B cell (primary cell): ENCODE measurements at regions not wholly inside any gene's neighbourhood (a gene's known extent, or its start where the extent isn't known, plus 50 kb on each side); places are given as distances from the start of the nearest gene placed in this dataset.

ENCODE experiments used
- ATAC-seq: fragments of 200-7000 bp; cut with Tn5 transposase; one replicate; pipeline ENCODE4 v1.10.0; 2021; ENCODE audit warnings: low read depth, mild to moderate bottlenecking, moderate number of reproducible peaks, moderate library complexity
- CTCF ChIA-PET: fragments of 350-600 bp; sonication (Branson Sonifier 250); formaldehyde crosslinking; loops from one replicate; lab custom pipeline; 2021; ENCODE audit warnings: antibody characterized with exemption, inconsistent platforms; lab: Charles Lee
- POLR2A ChIA-PET: fragments of 350-600 bp; sonication (Branson Sonifier 250); formaldehyde crosslinking; loops from one replicate; lab custom pipeline; 2021; ENCODE audit warnings: antibody characterized with exemption; lab: Charles Lee
- DNase-seq: peaks from one replicate; pipeline ENCODE4 v3.0.0; 2013
- H2AFZ ChIP-seq: 2 replicates; pipeline ENCODE4 v1.6.1; 2012; ENCODE audit warnings: mild to moderate bottlenecking, low read depth, low read length; ENCODE audit not compliant: insufficient read depth, poor library complexity, severe bottlenecking
- H3K27ac ChIP-seq, 2 donors: 1 replicate in 1 of 2; 2 replicates in 1 of 2; pipeline ENCODE4 v1.5.1; 2012 to 2013; ENCODE audit warnings: low read length in 2 of 2, mild to moderate bottlenecking in 2 of 2, moderate library complexity in 1 of 2
- H3K27me3 ChIP-seq, 4 experiments: fragments of 200-600 bp in 1 of 4; sonication (generic) in 1 of 4; replicated peaks in 1 of 4; 1 replicate in 2 of 4; 2 replicates in 2 of 4; pipeline versions ENCODE4 v1.6.1 to v1.7.0; 2013 to 2016; ENCODE audit warnings: low read length in 3 of 4, mild to moderate bottlenecking in 2 of 4, mixed read lengths in 1 of 4, moderate library complexity in 1 of 4; ENCODE audit not compliant: insufficient read depth in 4 of 4, control insufficient read depth in 3 of 4; ENCODE audit errors: control extremely low read depth in 1 of 4
- H3K36me3 ChIP-seq, 2 experiments: replicated peaks in 1 of 2; 1 replicate in 1 of 2; 2 replicates in 1 of 2; pipeline versions ENCODE4 v1.6.1 to v1.7.1; 2013; ENCODE audit warnings: low read length in 1 of 2; ENCODE audit not compliant: insufficient read depth in 2 of 2, control insufficient read depth in 1 of 2; ENCODE audit errors: control extremely low read depth in 1 of 2, extremely low read depth in 1 of 2
- H3K4me1 ChIP-seq, 2 donors: fragments of 200-600 bp in 1 of 2; sonication (generic) in 1 of 2; 1 replicate in 1 of 2; 2 replicates in 1 of 2; pipeline versions ENCODE4 v1.5.1 to v1.6.1; 2013 to 2017; ENCODE audit warnings: low read length in 2 of 2; ENCODE audit not compliant: control insufficient read depth in 2 of 2, insufficient read depth in 2 of 2
- H3K4me2 ChIP-seq: replicated peaks from 2 replicates; pipeline ENCODE3; 2012; ENCODE audit warnings: mild to moderate bottlenecking, low read depth, low read length; ENCODE audit not compliant: poor library complexity, severe bottlenecking
- H3K4me3 ChIP-seq, 5 experiments: fragments of 200-600 bp in 1 of 5; sonication (generic) in 1 of 5; 1 replicate in 3 of 5; 2 replicates in 2 of 5; pipeline versions ENCODE4 v1.5.1 to v1.7.0; 2011 to 2016; ENCODE audit warnings: low read length in 4 of 5, mild to moderate bottlenecking in 4 of 5, low read depth in 2 of 5, control low read depth in 1 of 5, moderate library complexity in 1 of 5; ENCODE audit not compliant: insufficient read depth in 1 of 5; ENCODE audit errors: control extremely low read depth in 1 of 5, extremely low read depth in 1 of 5
- H3K79me2 ChIP-seq: fragments of 200-600 bp; sonication (generic); one replicate; pipeline ENCODE4 v1.6.0; 2016; ENCODE audit warnings: low read length; ENCODE audit not compliant: control insufficient read depth, insufficient read depth
- H3K9ac ChIP-seq: fragments of 200-600 bp; sonication (generic); 2 replicates; pipeline ENCODE4 v1.6.1; 2017; ENCODE audit warnings: mild to moderate bottlenecking, low read length, moderate library complexity
- H3K9me3 ChIP-seq, 3 donors: one replicate each; pipeline versions ENCODE4 v1.6.1 to v1.7.1; 2013; ENCODE audit warnings: low read length in 2 of 3; ENCODE audit not compliant: control insufficient read depth in 2 of 3, insufficient read depth in 1 of 3; ENCODE audit errors: control extremely low read depth in 1 of 3
- H4K20me1 ChIP-seq: 2 replicates; pipeline ENCODE4 v1.6.0; 2012; ENCODE audit warnings: mild to moderate bottlenecking, low read length; ENCODE audit not compliant: insufficient read depth, control insufficient read depth, poor library complexity, severe bottlenecking
- H3K27ac Mint-ChIP-seq: one replicate; pipeline ENCODE4 v1.8.0; 2021; ENCODE audit warnings: mixed read lengths
- H3K27me3 Mint-ChIP-seq: one replicate; pipeline ENCODE4 v1.8.0; 2021; ENCODE audit warnings: mixed read lengths
- H3K4me1 Mint-ChIP-seq: one replicate; pipeline ENCODE4 v1.8.0; 2021; ENCODE audit warnings: mixed read lengths
- H3K4me3 Mint-ChIP-seq: one replicate; pipeline ENCODE4 v1.8.0; 2021; ENCODE audit warnings: mixed read lengths
- H3K9me3 Mint-ChIP-seq: one replicate; pipeline ENCODE4 v1.8.0; 2022; ENCODE audit warnings: mixed read lengths; ENCODE audit not compliant: insufficient read depth
- CTCF ChIP-seq: fragments of 200-600 bp; IDR thresholded peaks from one replicate; pipeline ENCODE4 v1.8.0; 2022; ENCODE audit warnings: antibody characterized with exemption, mild to moderate bottlenecking
- EZH2 ChIP-seq: IDR thresholded peaks from 2 replicates; pipeline ENCODE4 v1.6.1; 2012; ENCODE audit warnings: borderline replicate concordance, low read depth, mild to moderate bottlenecking, moderate library complexity, low read length; ENCODE audit not compliant: insufficient read depth, poor library complexity, severe bottlenecking
- WGBS: methylation state at CpG from one replicate; pipeline ENCODE4 v1.1.5; 2013; ENCODE audit warnings: missing lambda C conversion rate; ENCODE audit not compliant: insufficient coverage; 5-methylcytosine and 5-hydroxymethylcytosine counted together
- intact Hi-C: fragments of 100-400 bp; cut with micrococcal nuclease; formaldehyde crosslinking; loops from one replicate; pipeline ENCODE4 v1.10.0; 2022

GRCh38 chr17:34797720-34798119 lies 163.5 kb downstream of the CCT6B start:
- Histone ChIP-seq H4K20me1 (no peaks in the 10 kb centered on the region), H3K36me3 (no peaks in the 10 kb centered on the region), H3K79me2 (no peaks in the 10 kb centered on the region), H3K27ac (no peak overlapping the region), H3K4me1 (no peaks in the 10 kb centered on the region), H3K9me3 (no peaks in the 10 kb centered on the region), H2AFZ (no peak overlapping the region), H3K27me3 (peaks cover 0 to 3% (median 0%) of the 10 kb centered on the region in 4 experiments), H3K9ac (no peak overlapping the region), H3K4me2 (no peak overlapping the region), H3K4me3 (no peak overlapping the region)
- WGBS, result 17% methylated on average over 9 of the region's 10 CpGs
- no peak overlapping the region for H3K4me3 Mint-ChIP-seq
- peaks cover 35% of the 10 kb centered on the region for H3K27me3 Mint-ChIP-seq
- DNase-seq, result peak; percentile 7
- no peak overlapping the region for H3K27ac Mint-ChIP-seq
- intact Hi-C loops, result no loop called here
- POLR2A ChIA-PET, result no interaction called here
- peaks cover 4% of the 10 kb centered on the region for H3K9me3 Mint-ChIP-seq
- no peak for ATAC-seq
- no peak for TF ChIP-seq EZH2
- no peak for TF ChIP-seq CTCF
- H3K4me1 Mint-ChIP-seq, result no peaks in the 10 kb centered on the region
- CTCF ChIA-PET, result no interaction called here

GRCh38 chr17:34793231-34793908 lies 167.9 kb downstream of the CCT6B start:
- 73% methylated on average over 7 of the region's 9 CpGs for WGBS
- no peaks in the 10 kb centered on the region for H3K4me1 ChIP-seq
- Mint-ChIP-seq H3K27me3 (peaks cover 35% of the 10 kb centered on the region), H3K9me3 (no peaks in the 10 kb centered on the region), H3K4me1 (no peaks in the 10 kb centered on the region), H3K27ac (no peak overlapping the region), H3K4me3 (no peak overlapping the region)
- no peak overlapping the region for H3K4me3 ChIP-seq
- H3K9me3 ChIP-seq, result no peaks in the 10 kb centered on the region
- ChIA-PET POLR2A (no interaction called here), CTCF (no interaction called here)
- intact Hi-C loops, result no loop called here
- H2AFZ ChIP-seq, result no peak overlapping the region
- H3K79me2 ChIP-seq, result no peaks in the 10 kb centered on the region
- H3K27ac ChIP-seq, result no peak overlapping the region
- H3K4me2 ChIP-seq, result no peak overlapping the region
- no peak for ATAC-seq
- no peaks in the 10 kb centered on the region for H3K36me3 ChIP-seq
- no peak for TF ChIP-seq EZH2
- TF ChIP-seq CTCF, result no peak
- no peak overlapping the region for H3K9ac ChIP-seq
- H4K20me1 ChIP-seq, result no peaks in the 10 kb centered on the region
- DNase-seq, result no peak
- peaks cover 0 to 4% (median 0%) of the 10 kb centered on the region in 4 experiments for H3K27me3 ChIP-seq
